ENCODE measurements at regions not wholly inside any gene's neighbourhood (a gene's known extent, or its start where the extent isn't known, plus 50 kb on each side); places are given as distances from the start of the nearest gene placed in this dataset.

- no peak for TF ChIP-seq CTCF (IDR thresholded peaks at IDR 0.05; ENCODE audit: low read depth, low read length)
- no peak for TF ChIP-seq MAX (IDR thresholded peaks at IDR 0.05; ENCODE audit: low read depth, low read length)
- TF ChIP-seq MYC (IDR thresholded peaks at IDR 0.05; ENCODE audit: low read depth, low read length), result no peak
- no peak for TF ChIP-seq POLR2A (IDR thresholded peaks at IDR 0.05; ENCODE audit: extremely low read depth, insufficient read length)
Observed at GRCh38 chr18:77811503-77811902, 561.9 kb downstream of the GALR1 start.
